Endodermal cell (in vitro differentiated cells): ENCODE measurements at regions not wholly inside any gene's neighbourhood (a gene's known extent, or its start where the extent isn't known, plus 50 kb on each side); places are given as distances from the start of the nearest gene placed in this dataset.

Source experiments
- DNase-seq: peaks from one replicate; pipeline ENCODE4 v3.0.0-alpha.2; 2017
- H3K27ac ChIP-seq: 2 replicates; pipeline ENCODE4 v1.5.1; 2013; ENCODE audit warnings: mild to moderate bottlenecking, low read depth, low read length, moderate library complexity
- H3K27me3 ChIP-seq: 2 replicates; pipeline ENCODE4 v1.6.1; 2013; ENCODE audit warnings: mild to moderate bottlenecking, low read length, moderate library complexity; ENCODE audit not compliant: insufficient read depth, control insufficient read depth, poor library complexity, severe bottlenecking
- H3K36me3 ChIP-seq: 2 replicates; pipeline ENCODE4 v1.7.0; 2013; ENCODE audit warnings: mild to moderate bottlenecking, low read length, moderate library complexity; ENCODE audit not compliant: control insufficient read depth, insufficient read depth
- H3K4me1 ChIP-seq: one replicate; pipeline ENCODE4 v1.7.0; 2013; ENCODE audit warnings: low read length; ENCODE audit not compliant: control insufficient read depth, insufficient read depth
- H3K4me3 ChIP-seq: 2 replicates; pipeline ENCODE4 v1.5.1; 2013; ENCODE audit warnings: mild to moderate bottlenecking, low read length, moderate library complexity
- H3K9ac ChIP-seq: 2 replicates; pipeline ENCODE4 v1.6.1; 2013; ENCODE audit warnings: mild to moderate bottlenecking, low read length, moderate library complexity; ENCODE audit not compliant: poor library complexity, severe bottlenecking; ENCODE audit errors: extremely low read depth
- H3K9me3 ChIP-seq: 2 replicates; pipeline ENCODE4 v1.6.1; 2013; ENCODE audit warnings: mild to moderate bottlenecking, low read length, moderate library complexity; ENCODE audit not compliant: control insufficient read depth
- H3K27ac Mint-ChIP-seq: 2 replicates; pipeline ENCODE4 v1.8.0; 2020; ENCODE audit warnings: mixed read lengths
- H3K27me3 Mint-ChIP-seq: 2 replicates; pipeline ENCODE4 v1.8.0; 2021; ENCODE audit warnings: mild to moderate bottlenecking, mixed read lengths; ENCODE audit not compliant: insufficient read depth
- H3K36me3 Mint-ChIP-seq: 2 replicates; pipeline ENCODE4 v1.8.0; 2020; ENCODE audit warnings: low read depth, mixed read lengths
- H3K4me1 Mint-ChIP-seq: 2 replicates; pipeline ENCODE4 v1.8.0; 2020; ENCODE audit warnings: mixed read lengths
- H3K4me3 Mint-ChIP-seq: 2 replicates; pipeline ENCODE4 v1.8.0; 2020; ENCODE audit warnings: mild to moderate bottlenecking, moderate library complexity, mixed read lengths
- H3K9me3 Mint-ChIP-seq: 2 replicates; pipeline ENCODE4 v1.8.0; 2020; ENCODE audit warnings: mild to moderate bottlenecking, mixed read lengths
- CTCF ChIP-seq: fragments of 200-600 bp; sonication (generic); conservative IDR thresholded peaks from 2 replicates; pipeline ENCODE4 v1.5.0; 2021; ENCODE audit warnings: antibody characterized with exemption, mild to moderate bottlenecking
- WGBS, 2 experiments: methylation state at CpG; one replicate each; pipeline versions ENCODE4 v1.1.5 to v1.1.7; 2013; ENCODE audit warnings: missing lambda C conversion rate in 2 of 2, mixed read lengths in 1 of 2; ENCODE audit not compliant: insufficient coverage in 1 of 2, insufficient read length in 1 of 2; 5-methylcytosine and 5-hydroxymethylcytosine counted together

- Histone ChIP-seq H3K27ac (no peak overlapping the region), H3K9me3 (no peaks in the 10 kb centered on the region), H3K36me3 (no peaks in the 10 kb centered on the region), H3K9ac (no peak overlapping the region), H3K4me1 (no peaks in the 10 kb centered on the region), H3K4me3 (no peak overlapping the region), H3K27me3 (no peaks in the 10 kb centered on the region)
- Mint-ChIP-seq H3K27me3 (no peaks in the 10 kb centered on the region), H3K4me3 (no peak overlapping the region), H3K9me3 (peaks cover 2% of the 10 kb centered on the region), H3K27ac (no peak overlapping the region), H3K36me3 (no peaks in the 10 kb centered on the region), H3K4me1 (peaks cover 6% of the 10 kb centered on the region)
- 89 to 93% methylated on average over 4 of the region's 4 CpGs for WGBS, 2 experiments
- DNase-seq = no peak
- TF ChIP-seq CTCF = no peak
These were observed 146.8 kb downstream of the KCNRG start for GRCh38 chr13:50162001-50162400.

GRCh38 chr13:50162567-50162966 is 147.3 kb downstream of the KCNRG start:
- H3K9ac ChIP-seq = no peak overlapping the region
- H3K36me3 Mint-ChIP-seq = no peaks in the 10 kb centered on the region
- no peak overlapping the region for H3K4me3 ChIP-seq
- no peak overlapping the region for H3K27ac ChIP-seq
- no peaks in the 10 kb centered on the region for H3K27me3 Mint-ChIP-seq
- no peak overlapping the region for H3K4me3 Mint-ChIP-seq
- no peak for DNase-seq
- H3K4me1 ChIP-seq = no peaks in the 10 kb centered on the region
- no peak overlapping the region for H3K27ac Mint-ChIP-seq
- no peaks in the 10 kb centered on the region for H3K9me3 ChIP-seq
- no peaks in the 10 kb centered on the region for H3K27me3 ChIP-seq
- H3K36me3 ChIP-seq = no peaks in the 10 kb centered on the region
- H3K4me1 Mint-ChIP-seq = peaks cover 6% of the 10 kb centered on the region
- peaks cover 2% of the 10 kb centered on the region for H3K9me3 Mint-ChIP-seq
- 48% methylated on average over 2 of the region's 2 CpGs; no CpG with 5 or more reads in 1 of the 2 experiments for WGBS, 2 experiments
- no peak for TF ChIP-seq CTCF

DNA sequence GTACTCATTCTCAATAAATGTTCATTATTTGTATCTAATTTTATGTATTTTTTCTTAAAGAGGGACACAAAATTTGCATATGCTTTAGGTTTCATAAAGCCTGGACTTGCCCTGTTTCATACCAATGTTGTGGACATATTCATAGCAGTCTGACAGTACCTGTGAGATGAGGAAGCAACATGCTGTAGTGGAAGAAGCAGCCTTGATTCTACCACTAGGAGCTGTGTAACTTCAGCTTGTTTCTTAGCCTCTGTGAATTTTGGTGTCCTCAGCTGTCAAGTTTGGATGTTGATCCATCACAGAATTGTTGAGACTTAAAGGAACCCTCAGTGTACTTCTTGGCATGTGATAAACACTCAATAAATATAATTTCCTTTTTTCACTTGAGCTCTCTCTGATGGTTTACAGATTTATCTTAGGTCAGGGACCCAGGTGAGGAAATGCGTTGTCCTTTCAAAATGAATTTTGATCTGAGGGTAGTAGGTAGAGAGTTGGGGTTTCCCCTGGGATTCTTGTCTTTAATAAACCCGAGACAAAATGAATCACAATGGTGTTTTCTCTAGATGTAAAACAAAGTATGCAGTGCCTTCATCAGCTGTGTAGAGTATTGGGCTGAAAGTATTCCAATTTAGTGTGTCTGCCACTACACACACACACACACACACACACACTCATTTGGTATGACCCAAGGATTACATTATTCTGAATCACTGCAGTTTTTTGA is 152.1 kb downstream of the KCNRG start:
- no peak overlapping the region for H3K27ac ChIP-seq
- no peak overlapping the region for H3K9ac ChIP-seq
- 82% methylated on average over 2 of the region's 2 CpGs; no CpG with 5 or more reads in 1 of the 2 experiments for WGBS, 2 experiments
- H3K9me3 Mint-ChIP-seq = peaks cover 2% of the 10 kb centered on the region
- H3K27me3 Mint-ChIP-seq = no peaks in the 10 kb centered on the region
- peaks cover 6% of the 10 kb centered on the region for H3K4me1 Mint-ChIP-seq
- TF ChIP-seq CTCF = peak; percentile 34
- no peak overlapping the region for H3K4me3 ChIP-seq
- H3K36me3 ChIP-seq = no peaks in the 10 kb centered on the region
- H3K9me3 ChIP-seq = no peaks in the 10 kb centered on the region
- no peaks in the 10 kb centered on the region for H3K36me3 Mint-ChIP-seq
- no peak for DNase-seq
- no peak overlapping the region for H3K27ac Mint-ChIP-seq
- no peaks in the 10 kb centered on the region for H3K4me1 ChIP-seq
- H3K27me3 ChIP-seq = no peaks in the 10 kb centered on the region
- H3K4me3 Mint-ChIP-seq = no peak overlapping the region
